ENCODE measurements at regions not wholly inside any gene's neighbourhood (a gene's known extent, or its start where the extent isn't known, plus 50 kb on each side); places are given as distances from the start of the nearest gene placed in this dataset.
"Not testable (repeated sequence)": the region's sequence is repeated elsewhere in the genome, so short reads cannot be mapped to it uniquely, and the experiment has no call there.

- H3K9ac ChIP-seq (ENCODE audit: low read depth, low read length): no peak overlapping the region
- no peaks in the 10 kb centered on the region for H4K20me1 ChIP-seq (ENCODE audit: insufficient read depth, low read length)
- H3K36me3 ChIP-seq (ENCODE audit: insufficient read depth, low read length): no peaks in the 10 kb centered on the region
- no peaks in the 10 kb centered on the region for H3K27me3 ChIP-seq (ENCODE audit: insufficient read depth, low read length, poor library complexity)
- H3K27ac ChIP-seq (ENCODE audit: low read length): no peak overlapping the region
- H3K4me2 ChIP-seq (ENCODE audit: insufficient read depth, low read length): no peak overlapping the region
- H2AFZ ChIP-seq (ENCODE audit: low read depth, low read length): no peak overlapping the region
- DNase-seq: no peak
- TF ChIP-seq CTCF (IDR thresholded peaks at IDR 0.05; ENCODE audit: borderline replicate concordance, extremely low read depth, low read length, poor library complexity, severe bottlenecking): no peak
- no peak for TF ChIP-seq EZH2 (IDR thresholded peaks at IDR 0.05; ENCODE audit: borderline replicate concordance, low read depth, low read length, severe bottlenecking)
- no peaks in the 10 kb centered on the region for H3K9me3 ChIP-seq (ENCODE audit: insufficient read depth, low read length, severe bottlenecking)
- H3K4me3 ChIP-seq (ENCODE audit: low read depth in 1 of 2, low read length in 2 of 2): no peak overlapping the region
- no peaks in the 10 kb centered on the region for H3K4me1 ChIP-seq (ENCODE audit: insufficient read depth, low read length)
- H3K79me2 ChIP-seq (ENCODE audit: insufficient read depth, low read length): no peaks in the 10 kb centered on the region
- ATAC-seq (ENCODE audit: insufficient read depth, low read depth): no peak
These were observed 142.4 kb downstream of the SMIM20 start for GRCh38 chr4:26056406-26056805.

- H3K4me2 ChIP-seq (ENCODE audit: insufficient read depth, low read length); ATAC-seq (ENCODE audit: insufficient read depth, low read depth); H2AFZ ChIP-seq (ENCODE audit: low read depth, low read length): not testable (repeated sequence)
These were observed 143.8 kb downstream of the SMIM20 start for GRCh38 chr4:26057839-26058238.

GRCh38 chr4:26058537-26058936, 144.5 kb downstream of the SMIM20 start:
- DNase-seq (no peak), ATAC-seq (ENCODE audit: insufficient read depth, low read depth) (no peak)
- Histone ChIP-seq H3K36me3 (ENCODE audit: insufficient read depth, low read length) (no peaks in the 10 kb centered on the region), H3K4me1 (ENCODE audit: insufficient read depth, low read length) (no peaks in the 10 kb centered on the region), H3K79me2 (ENCODE audit: insufficient read depth, low read length) (no peaks in the 10 kb centered on the region), H2AFZ (ENCODE audit: low read depth, low read length) (no peak overlapping the region), H3K9ac (ENCODE audit: low read depth, low read length) (no peak overlapping the region), H3K4me2 (ENCODE audit: insufficient read depth, low read length) (no peak overlapping the region), H3K4me3 (ENCODE audit: low read depth in 1 of 2, low read length in 2 of 2) (no peak overlapping the region), H3K9me3 (ENCODE audit: insufficient read depth, low read length, severe bottlenecking) (no peaks in the 10 kb centered on the region), H3K27ac (ENCODE audit: low read length) (no peak overlapping the region), H3K27me3 (ENCODE audit: insufficient read depth, low read length, poor library complexity) (no peaks in the 10 kb centered on the region), H4K20me1 (ENCODE audit: insufficient read depth, low read length) (no peaks in the 10 kb centered on the region)
- TF ChIP-seq CTCF (IDR thresholded peaks at IDR 0.05; ENCODE audit: borderline replicate concordance, extremely low read depth, low read length, poor library complexity, severe bottlenecking) (no peak), EZH2 (IDR thresholded peaks at IDR 0.05; ENCODE audit: borderline replicate concordance, low read depth, low read length, severe bottlenecking) (no peak)

More at GRCh38 chr4:26057839-26058238, 143.8 kb downstream of the SMIM20 start:
- H4K20me1 ChIP-seq (ENCODE audit: insufficient read depth, low read length); H3K79me2 ChIP-seq (ENCODE audit: insufficient read depth, low read length); H3K4me1 ChIP-seq (ENCODE audit: insufficient read depth, low read length); H3K27ac ChIP-seq (ENCODE audit: low read length); H3K9me3 ChIP-seq (ENCODE audit: insufficient read depth, low read length, severe bottlenecking); H3K36me3 ChIP-seq (ENCODE audit: insufficient read depth, low read length); H3K9ac ChIP-seq (ENCODE audit: low read depth, low read length); H3K27me3 ChIP-seq (ENCODE audit: insufficient read depth, low read length, poor library complexity); H3K4me3 ChIP-seq (ENCODE audit: low read depth in 1 of 2, low read length in 2 of 2); DNase-seq: not testable (repeated sequence)

GRCh38 chr4:26059391-26060154, 145.6 kb downstream of the SMIM20 start:
- no peaks in the 10 kb centered on the region for H3K36me3 ChIP-seq (ENCODE audit: insufficient read depth, low read length)
- ATAC-seq (ENCODE audit: insufficient read depth, low read depth): no peak
- H3K9me3 ChIP-seq (ENCODE audit: insufficient read depth, low read length, severe bottlenecking): no peaks in the 10 kb centered on the region
- H3K4me3 ChIP-seq (ENCODE audit: low read depth in 1 of 2, low read length in 2 of 2): no peak overlapping the region
- no peak overlapping the region for H3K27ac ChIP-seq (ENCODE audit: low read length)
- TF ChIP-seq EZH2 (IDR thresholded peaks at IDR 0.05; ENCODE audit: borderline replicate concordance, low read depth, low read length, severe bottlenecking): no peak
- TF ChIP-seq CTCF (IDR thresholded peaks at IDR 0.05; ENCODE audit: borderline replicate concordance, extremely low read depth, low read length, poor library complexity, severe bottlenecking): no peak
- no peaks in the 10 kb centered on the region for H3K79me2 ChIP-seq (ENCODE audit: insufficient read depth, low read length)
- no peak overlapping the region for H3K9ac ChIP-seq (ENCODE audit: low read depth, low read length)
- no peak for DNase-seq
- no peaks in the 10 kb centered on the region for H3K4me1 ChIP-seq (ENCODE audit: insufficient read depth, low read length)
- H2AFZ ChIP-seq (ENCODE audit: low read depth, low read length): no peak overlapping the region
- H3K27me3 ChIP-seq (ENCODE audit: insufficient read depth, low read length, poor library complexity): no peaks in the 10 kb centered on the region
- H3K4me2 ChIP-seq (ENCODE audit: insufficient read depth, low read length): no peak overlapping the region
- no peaks in the 10 kb centered on the region for H4K20me1 ChIP-seq (ENCODE audit: insufficient read depth, low read length)
